Tibial nerve (tissue), 4 donors: ENCODE measurements at regions not wholly inside any gene's neighbourhood (a gene's known extent, or its start where the extent isn't known, plus 50 kb on each side); places are given as distances from the start of the nearest gene placed in this dataset.

ENCODE experiments used
- CTCF ChIP-seq, 5 experiments: fragments of 200-600 bp in 3 of 5; fragments of 450-650 bp in 2 of 5; sonication (generic) in 3 of 5; IDR thresholded peaks; one replicate each; pipeline ENCODE4 v1.5.1; 2016 to 2019; ENCODE audit warnings: antibody characterized with exemption in 5 of 5, mild to moderate bottlenecking in 3 of 5, moderate library complexity in 2 of 5
- EP300 ChIP-seq, 2 donors: sonication (generic); formaldehyde crosslinking; IDR thresholded peaks; one replicate each; pipeline ENCODE4 v1.6.1; 2017; ENCODE audit warnings: antibody characterized with exemption in 2 of 2, mild to moderate bottlenecking in 1 of 2
- POLR2A ChIP-seq, 2 donors: fragments of 450-650 bp; IDR thresholded peaks; one replicate each; pipeline ENCODE4 v1.6.1; 2017; ENCODE audit warnings: antibody characterized with exemption in 2 of 2, mild to moderate bottlenecking in 2 of 2, moderate library complexity in 2 of 2

GRCh38 chr3:182650568-182651128, 142.7 kb upstream of the ATP11B start:
- no peak for TF ChIP-seq CTCF (IDR thresholded peaks at IDR 0.05)
- TF ChIP-seq POLR2A (IDR thresholded peaks at IDR 0.05), result no peak
- TF ChIP-seq EP300 (IDR thresholded peaks at IDR 0.05), result no peak
